CD4-positive, alpha-beta memory T cell (primary cell): ENCODE measurements at regions not wholly inside any gene's neighbourhood (a gene's known extent, or its start where the extent isn't known, plus 50 kb on each side); places are given as distances from the start of the nearest gene placed in this dataset.
A peak's percentile ranks its signal among the peaks of the same experiment; 100 is the strongest.

Experiments used
- CTCF ChIA-PET: fragments of 350-600 bp; sonication (Branson Sonifier 250); formaldehyde crosslinking; loops from one replicate; lab custom pipeline; 2021; ENCODE audit warnings: inconsistent platforms; ENCODE audit not compliant: partially characterized antibody; lab: Charles Lee
- POLR2A ChIA-PET: fragments of 350-600 bp; sonication (Branson Sonifier 250); formaldehyde crosslinking; loops from one replicate; lab custom pipeline; 2021; ENCODE audit not compliant: partially characterized antibody; lab: Charles Lee
- DNase-seq, 5 donors: peaks; one replicate each; pipeline versions ENCODE4 v3.0.0 to v3.0.0-alpha.2; 2020 to 2022; ENCODE audit warnings: mixed read lengths in 1 of 5
- H3K27ac ChIP-seq: one replicate; pipeline ENCODE4 v1.7.0; 2013; ENCODE audit warnings: low read depth, low read length
- H3K27me3 ChIP-seq: 2 replicates; pipeline ENCODE4 v1.7.0; 2013; ENCODE audit warnings: mild to moderate bottlenecking, low read length, moderate library complexity; ENCODE audit not compliant: insufficient read depth
- H3K36me3 ChIP-seq: 2 replicates; pipeline ENCODE4 v1.7.0; 2013; ENCODE audit warnings: mild to moderate bottlenecking, low read length, moderate library complexity; ENCODE audit not compliant: insufficient read depth
- H3K4me1 ChIP-seq: 2 replicates; pipeline ENCODE4 v1.7.0; 2013; ENCODE audit warnings: mild to moderate bottlenecking, low read length, moderate library complexity; ENCODE audit not compliant: insufficient read depth
- H3K4me3 ChIP-seq, 2 donors: one replicate each; pipeline ENCODE4 v1.7.0; 2013; ENCODE audit warnings: low read length in 2 of 2, mild to moderate bottlenecking in 1 of 2
- H3K9me3 ChIP-seq, 2 donors: one replicate each; pipeline ENCODE4 v1.7.0; 2013; ENCODE audit warnings: low read length in 2 of 2, control low read depth in 1 of 2; ENCODE audit not compliant: control insufficient read depth in 1 of 2
- H3K27ac Mint-ChIP-seq, 7 donors: one replicate each; pipeline ENCODE4 v1.8.0; 2020 to 2021; ENCODE audit warnings: mixed read lengths in 7 of 7, mild to moderate bottlenecking in 6 of 7, inconsistent platforms in 3 of 7, moderate library complexity in 3 of 7
- H3K27me3 Mint-ChIP-seq, 2 donors: one replicate each; pipeline ENCODE4 v1.8.0; 2020 to 2021; ENCODE audit warnings: mixed read lengths in 2 of 2
- H3K36me3 Mint-ChIP-seq, 2 donors: one replicate each; pipeline ENCODE4 v1.8.0; 2020 to 2021; ENCODE audit warnings: mixed read lengths in 2 of 2, inconsistent platforms in 1 of 2, mild to moderate bottlenecking in 1 of 2
- H3K4me1 Mint-ChIP-seq, 4 donors: one replicate each; pipeline ENCODE4 v1.8.0; 2020 to 2021; ENCODE audit warnings: mixed read lengths in 4 of 4, mild to moderate bottlenecking in 1 of 4
- H3K4me3 Mint-ChIP-seq, 8 donors: one replicate each; pipeline ENCODE4 v1.8.0; 2020 to 2021; ENCODE audit warnings: mixed read lengths in 8 of 8, mild to moderate bottlenecking in 7 of 8, moderate library complexity in 6 of 8, inconsistent platforms in 3 of 8
- H3K9me3 Mint-ChIP-seq, 8 donors: one replicate each; pipeline ENCODE4 v1.8.0; 2020 to 2021; ENCODE audit warnings: mixed read lengths in 8 of 8, mild to moderate bottlenecking in 5 of 8, inconsistent platforms in 3 of 8, moderate library complexity in 1 of 8
- intact Hi-C: fragments of 100-400 bp; cut with micrococcal nuclease; formaldehyde crosslinking; loops from one replicate; pipeline ENCODE4 v1.15.1; 2023

DNA sequence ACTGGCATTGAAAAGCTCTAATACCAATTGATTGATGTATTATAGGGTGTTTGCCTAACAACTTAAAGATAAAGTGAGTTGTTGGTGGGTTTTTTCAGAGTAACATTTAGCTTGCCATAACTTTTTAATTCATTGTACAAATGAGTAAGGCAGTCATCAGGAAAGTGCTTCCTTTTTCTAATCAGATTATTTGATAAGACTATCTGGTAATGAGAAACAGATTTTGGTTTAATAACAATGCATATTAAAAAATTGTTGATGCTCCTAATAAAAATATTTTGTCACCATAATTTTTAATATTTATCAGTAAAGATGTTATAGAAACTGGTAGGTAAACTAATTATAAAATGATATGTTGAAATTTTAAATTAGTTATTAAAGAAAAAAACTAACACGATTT is 51.3 kb downstream of the BLTP1 start:
- H3K4me3 Mint-ChIP-seq = no peak overlapping the region
- CTCF ChIA-PET = interaction anchor here (1.0 kb wide), 1 partner anchor 21 kb away, joined by 3 read pairs; no protein-coding TSS in a partner anchor
- H3K4me1 Mint-ChIP-seq = peaks cover 0 to 1% (median 0%) of the 10 kb centered on the region in 4 donors
- intact Hi-C loops = no loop called here
- no peak overlapping the region for H3K27ac Mint-ChIP-seq
- POLR2A ChIA-PET = no interaction called here
- Histone ChIP-seq H3K27me3 (no peaks in the 10 kb centered on the region), H3K9me3 (no peaks in the 10 kb centered on the region), H3K36me3 (peaks cover 15% of the 10 kb centered on the region), H3K4me3 (no peak overlapping the region), H3K27ac (no peak overlapping the region), H3K4me1 (no peaks in the 10 kb centered on the region)
- H3K27me3 Mint-ChIP-seq = no peaks in the 10 kb centered on the region
- no peak for DNase-seq
- peaks cover 57 to 61% of the 10 kb centered on the region in 2 donors for H3K36me3 Mint-ChIP-seq
- H3K9me3 Mint-ChIP-seq = no peaks in the 10 kb centered on the region

DNA sequence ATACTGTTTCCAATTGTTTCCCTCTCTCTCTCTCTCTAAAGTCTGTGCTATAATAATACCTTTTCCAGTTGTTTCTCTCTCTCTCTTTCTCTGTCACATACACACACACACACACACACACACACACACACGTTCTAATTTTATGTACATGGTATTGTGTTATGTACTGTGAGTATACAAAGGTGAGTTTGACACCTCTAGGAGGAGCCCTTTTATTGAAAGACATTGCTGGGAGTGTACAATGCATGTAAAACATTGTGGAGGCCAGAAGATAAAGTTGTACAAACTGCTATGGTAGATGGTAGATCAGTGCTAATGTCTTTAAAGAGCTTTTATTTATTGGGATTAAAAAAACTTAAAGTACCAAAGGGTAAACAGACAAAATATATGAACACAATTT is 53.6 kb downstream of the BLTP1 start:
- H3K4me1 Mint-ChIP-seq = peaks cover 0 to 1% (median 0%) of the 10 kb centered on the region in 4 donors
- DNase-seq = no peak
- Histone ChIP-seq H3K4me1 (no peaks in the 10 kb centered on the region), H3K4me3 (no peak overlapping the region), H3K27me3 (no peaks in the 10 kb centered on the region), H3K9me3 (no peaks in the 10 kb centered on the region), H3K27ac (no peak overlapping the region), H3K36me3 (peaks cover 21% of the 10 kb centered on the region)
- intact Hi-C loops = no loop called here
- H3K36me3 Mint-ChIP-seq = peaks cover 59 to 64% of the 10 kb centered on the region in 2 donors
- H3K9me3 Mint-ChIP-seq = no peaks in the 10 kb centered on the region
- CTCF ChIA-PET = no interaction called here
- H3K27me3 Mint-ChIP-seq = no peaks in the 10 kb centered on the region
- H3K4me3 Mint-ChIP-seq = no peak overlapping the region
- peak overlapping the region in 1 of 7 donors; percentile 38 for H3K27ac Mint-ChIP-seq
- POLR2A ChIA-PET = no interaction called here

DNA sequence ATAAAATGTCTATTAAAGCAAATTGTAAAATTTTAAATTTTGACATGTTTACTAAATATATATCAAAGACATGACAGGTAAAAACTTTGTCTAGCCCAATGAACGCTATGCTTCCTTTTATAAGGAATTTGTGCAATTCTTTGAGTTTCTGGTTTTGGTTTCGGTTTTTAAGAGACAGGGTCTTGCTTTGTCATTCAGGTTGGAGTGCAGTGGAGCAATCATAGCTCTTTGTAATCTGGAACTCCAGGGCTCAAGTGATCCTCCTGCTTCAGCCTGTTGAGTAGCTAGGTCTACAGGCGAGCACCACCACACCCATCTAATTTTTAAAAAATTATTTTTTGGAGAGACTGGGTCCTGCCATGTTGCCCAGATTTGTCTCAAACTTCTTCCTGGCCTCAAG is 60.7 kb downstream of the BLTP1 start:
- H3K9me3 ChIP-seq = no peaks in the 10 kb centered on the region
- H3K36me3 ChIP-seq = peaks cover 31% of the 10 kb centered on the region
- Mint-ChIP-seq H3K36me3 (peaks cover 64 to 65% of the 10 kb centered on the region in 2 donors), H3K9me3 (no peaks in the 10 kb centered on the region), H3K27me3 (no peaks in the 10 kb centered on the region), H3K4me1 (peaks cover 15 to 22% (median 20%) of the 10 kb centered on the region in 4 donors), H3K27ac (peak overlapping the region in 2 of 7 donors; percentile 68 to 72), H3K4me3 (no peak overlapping the region)
- intact Hi-C loops = no loop called here
- no peaks in the 10 kb centered on the region for H3K27me3 ChIP-seq
- no peak overlapping the region for H3K27ac ChIP-seq
- ChIA-PET POLR2A (no interaction called here), CTCF (no interaction called here)
- DNase-seq = no peak
- H3K4me3 ChIP-seq = no peak overlapping the region
- H3K4me1 ChIP-seq = no peaks in the 10 kb centered on the region

DNA sequence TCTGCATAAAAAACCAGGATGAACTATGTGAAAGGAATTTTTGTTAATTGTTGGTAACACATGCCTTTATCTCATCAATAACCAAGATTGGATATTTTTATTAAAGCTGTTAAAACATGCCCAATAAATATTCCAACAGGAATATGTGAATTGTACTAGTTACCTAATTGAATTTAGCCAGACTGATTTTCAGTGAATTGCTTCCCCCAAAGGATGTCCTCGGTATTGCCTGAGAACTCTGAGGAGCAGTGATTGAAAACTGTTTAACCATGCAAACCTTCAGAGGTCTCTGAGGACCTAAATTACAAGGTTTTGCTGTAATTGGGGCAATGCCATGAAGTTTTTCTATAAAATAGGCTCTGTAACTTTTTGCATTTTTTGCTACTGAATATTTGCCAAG is 66.6 kb downstream of the BLTP1 start:
- Mint-ChIP-seq H3K9me3 (no peaks in the 10 kb centered on the region), H3K27ac (no peak overlapping the region), H3K4me1 (peaks cover 30 to 40% (median 34%) of the 10 kb centered on the region in 4 donors), H3K4me3 (no peak overlapping the region), H3K36me3 (peaks cover 52 to 61% of the 10 kb centered on the region in 2 donors), H3K27me3 (no peaks in the 10 kb centered on the region)
- H3K27me3 ChIP-seq = no peaks in the 10 kb centered on the region
- H3K36me3 ChIP-seq = peaks cover 23% of the 10 kb centered on the region
- H3K4me3 ChIP-seq = no peak overlapping the region
- H3K4me1 ChIP-seq = peaks cover 22% of the 10 kb centered on the region
- intact Hi-C loops = no loop called here
- no peaks in the 10 kb centered on the region for H3K9me3 ChIP-seq
- CTCF ChIA-PET = interaction anchor here (1.3 kb wide), 1 partner anchor 11 kb away, joined by 3 read pairs; no protein-coding TSS in a partner anchor
- no peak overlapping the region for H3K27ac ChIP-seq
- peak in 2 of 5 donors; percentile 18 to 19 for DNase-seq
- POLR2A ChIA-PET = no interaction called here

DNA sequence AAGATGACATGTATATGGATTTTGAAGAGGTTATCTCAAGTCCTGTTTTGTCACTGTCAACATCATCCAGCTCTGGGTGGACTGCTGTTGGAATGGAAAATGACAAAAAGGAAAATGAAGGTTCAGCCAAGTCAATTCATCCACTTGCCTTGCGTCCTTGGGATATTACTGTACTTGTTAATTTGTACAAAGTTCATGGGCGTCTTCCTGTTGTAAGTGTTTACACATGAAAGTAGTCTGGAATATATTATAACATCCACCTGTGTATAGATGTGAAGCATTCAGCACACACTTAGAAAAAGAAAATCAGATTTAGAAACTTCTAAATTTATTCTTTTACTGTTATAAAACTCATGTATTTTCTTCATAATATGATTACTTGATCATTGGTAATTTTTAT is 67.2 kb downstream of the BLTP1 start:
- H3K9me3 ChIP-seq = no peaks in the 10 kb centered on the region
- Mint-ChIP-seq H3K9me3 (no peaks in the 10 kb centered on the region), H3K36me3 (peaks cover 52 to 67% of the 10 kb centered on the region in 2 donors), H3K27ac (no peak overlapping the region), H3K4me1 (peaks cover 30 to 40% (median 34%) of the 10 kb centered on the region in 4 donors), H3K4me3 (no peak overlapping the region), H3K27me3 (no peaks in the 10 kb centered on the region)
- CTCF ChIA-PET = interaction anchor here (1.3 kb wide), 1 partner anchor 12 kb away, joined by 3 read pairs; no protein-coding TSS in a partner anchor
- no peaks in the 10 kb centered on the region for H3K27me3 ChIP-seq
- peaks cover 22% of the 10 kb centered on the region for H3K4me1 ChIP-seq
- intact Hi-C loops = no loop called here
- no peak overlapping the region for H3K4me3 ChIP-seq
- H3K27ac ChIP-seq = no peak overlapping the region
- POLR2A ChIA-PET = no interaction called here
- H3K36me3 ChIP-seq = peaks cover 24% of the 10 kb centered on the region
- no peak for DNase-seq

DNA sequence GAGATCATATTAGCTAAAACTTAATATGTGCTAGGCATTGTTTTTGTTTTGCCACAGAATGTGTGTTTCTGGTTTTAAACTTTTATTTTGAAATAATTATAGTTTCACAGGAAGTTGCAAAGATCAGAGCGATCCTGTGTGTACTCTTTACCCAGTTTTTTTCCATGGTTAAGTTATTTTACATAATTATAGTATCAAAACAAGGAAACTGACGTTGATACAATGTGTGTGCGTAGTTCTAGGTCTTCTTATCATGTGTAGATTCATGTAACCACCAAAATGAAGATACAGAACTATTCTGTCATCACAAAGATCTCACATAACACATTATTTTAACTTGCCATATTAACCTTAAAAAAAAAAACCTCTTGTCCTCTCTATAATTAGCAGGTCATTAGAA is 69.2 kb downstream of the BLTP1 start:
- Mint-ChIP-seq H3K27me3 (no peaks in the 10 kb centered on the region), H3K4me3 (peak overlapping the region in 4 of 8 donors; percentile 8 to 59 (median 27)), H3K36me3 (peaks cover 47 to 71% of the 10 kb centered on the region in 2 donors), H3K4me1 (peaks cover 25 to 40% (median 34%) of the 10 kb centered on the region in 4 donors), H3K9me3 (no peaks in the 10 kb centered on the region), H3K27ac (peak overlapping the region; percentile 66 to 93 (median 88))
- H3K9me3 ChIP-seq = no peaks in the 10 kb centered on the region
- no peak overlapping the region for H3K4me3 ChIP-seq
- peaks cover 27% of the 10 kb centered on the region for H3K36me3 ChIP-seq
- peaks cover 22% of the 10 kb centered on the region for H3K4me1 ChIP-seq
- POLR2A ChIA-PET = no interaction called here
- DNase-seq = peak; percentile 51 to 73 (median 63)
- CTCF ChIA-PET = no interaction called here
- intact Hi-C loops = loop anchor here (5.0 kb wide), 1 partner anchor 356 kb away; no protein-coding TSS in a partner anchor
- H3K27ac ChIP-seq = no peak overlapping the region
- no peaks in the 10 kb centered on the region for H3K27me3 ChIP-seq

DNA sequence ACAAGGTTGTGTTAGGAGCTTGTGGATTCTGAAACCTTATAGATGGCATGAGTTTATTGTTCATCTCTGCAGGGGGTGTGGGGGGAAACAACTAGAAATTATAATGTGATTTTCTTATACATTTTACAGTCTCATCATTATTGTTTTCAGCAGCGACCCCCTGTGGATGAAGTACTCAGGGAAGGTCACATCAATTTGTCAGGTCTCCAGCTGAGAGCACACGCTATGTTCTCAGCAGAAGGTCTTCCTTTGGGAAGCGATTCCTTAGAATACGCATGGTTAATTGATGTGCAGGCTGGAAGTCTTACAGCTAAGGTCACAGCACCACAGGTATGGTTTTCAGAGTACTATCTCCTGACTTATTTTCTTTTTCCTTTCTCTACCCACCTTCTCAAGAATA is 72.2 kb downstream of the BLTP1 start:
- Mint-ChIP-seq H3K4me3 (no peak overlapping the region), H3K36me3 (peaks cover 37 to 66% of the 10 kb centered on the region in 2 donors), H3K27me3 (no peaks in the 10 kb centered on the region), H3K27ac (peak overlapping the region in 2 of 7 donors; percentile 46 to 56), H3K4me1 (peaks cover 13 to 23% (median 21%) of the 10 kb centered on the region in 4 donors), H3K9me3 (no peaks in the 10 kb centered on the region)
- Histone ChIP-seq H3K9me3 (no peaks in the 10 kb centered on the region), H3K4me3 (no peak overlapping the region), H3K27ac (no peak overlapping the region), H3K36me3 (peaks cover 27% of the 10 kb centered on the region), H3K4me1 (peaks cover 22% of the 10 kb centered on the region), H3K27me3 (no peaks in the 10 kb centered on the region)
- POLR2A ChIA-PET = no interaction called here
- intact Hi-C loops = loop anchor here (2.0 to 5.0 kb wide), 2 partner anchors 274 to 353 kb away; no protein-coding TSS in a partner anchor
- DNase-seq = no peak
- CTCF ChIA-PET = interaction anchor here (0.7 to 1.3 kb wide), 2 partner anchors 274 to 324 kb away, joined by 3 to 6 read pairs; no protein-coding TSS in a partner anchor
